Skeletal muscle tissue (tissue), 3 donors: ENCODE measurements at regions not wholly inside any gene's neighbourhood (a gene's known extent, or its start where the extent isn't known, plus 50 kb on each side); places are given as distances from the start of the nearest gene placed in this dataset.

Source experiments
- H3K27ac ChIP-seq: one replicate; pipeline ENCODE4 v1.7.0; 2013; ENCODE audit warnings: mild to moderate bottlenecking, low read depth, low read length, inconsistent platforms
- H3K27me3 ChIP-seq, 3 donors: one replicate each; pipeline ENCODE4 v1.7.0; 2013; ENCODE audit warnings: low read length in 3 of 3; ENCODE audit not compliant: control insufficient read depth in 3 of 3, insufficient read depth in 3 of 3
- H3K36me3 ChIP-seq, 3 donors: one replicate each; pipeline ENCODE4 v1.7.0; 2013; ENCODE audit warnings: low read length in 3 of 3; ENCODE audit not compliant: control insufficient read depth in 3 of 3, insufficient read depth in 3 of 3
- H3K4me1 ChIP-seq, 3 donors: one replicate each; pipeline ENCODE4 v1.7.0; 2013; ENCODE audit warnings: low read length in 3 of 3, mild to moderate bottlenecking in 3 of 3; ENCODE audit not compliant: control insufficient read depth in 3 of 3, insufficient read depth in 3 of 3
- H3K4me3 ChIP-seq, 3 donors: one replicate each; pipeline ENCODE4 v1.7.0; 2013; ENCODE audit warnings: low read length in 3 of 3
- H3K9ac ChIP-seq, 3 donors: one replicate each; pipeline ENCODE4 v1.7.0; 2013; ENCODE audit warnings: low read length in 3 of 3, mild to moderate bottlenecking in 3 of 3, moderate library complexity in 2 of 3, low read depth in 1 of 3
- H3K9me3 ChIP-seq, 3 donors: one replicate each; pipeline ENCODE4 v1.7.0; 2013; ENCODE audit warnings: low read length in 3 of 3; ENCODE audit not compliant: control insufficient read depth in 3 of 3
- donor health status: Osteomylitis.

DNA sequence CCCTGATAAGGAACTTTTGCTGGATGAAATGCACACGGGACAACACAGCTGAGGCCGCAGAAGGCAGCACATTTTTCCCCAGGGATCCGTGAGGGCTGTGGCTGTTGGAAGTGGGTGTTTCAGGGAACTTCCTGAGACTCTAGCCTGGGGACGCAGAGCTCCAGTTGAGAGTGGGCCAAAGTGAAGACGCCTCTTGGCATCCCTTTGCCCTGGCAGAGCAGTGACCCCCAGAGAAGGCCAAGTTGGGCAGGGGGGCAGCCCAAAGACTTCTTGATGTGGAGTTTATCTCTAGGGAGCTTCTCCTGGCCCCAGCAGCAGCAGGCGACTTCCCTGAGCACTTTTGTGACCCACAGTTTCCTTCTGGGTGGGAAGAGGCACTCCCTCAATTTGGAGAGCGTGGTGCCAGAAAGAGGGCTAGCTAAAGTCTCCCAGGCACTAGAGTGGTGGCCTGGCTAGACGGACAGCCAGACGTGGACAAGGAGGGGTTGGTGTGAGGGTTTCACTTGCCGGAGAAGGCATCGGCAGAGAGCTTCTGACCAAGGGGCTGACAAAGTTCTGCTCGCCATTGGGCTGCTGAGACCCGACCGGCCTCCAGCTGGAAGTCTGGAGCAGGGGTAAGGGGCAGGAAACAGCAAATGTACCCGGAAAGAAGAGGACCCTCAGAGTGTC lies 108.8 kb downstream of the ACKR3 start:
- no peak overlapping the region for H3K9ac ChIP-seq
- no peak overlapping the region for H3K27ac ChIP-seq
- H3K27me3 ChIP-seq: no peaks in the 10 kb centered on the region
- no peaks in the 10 kb centered on the region for H3K9me3 ChIP-seq
- no peak overlapping the region for H3K4me3 ChIP-seq
- H3K4me1 ChIP-seq: peaks cover 13 to 23% (median 14%) of the 10 kb centered on the region in 3 donors
- no peaks in the 10 kb centered on the region for H3K36me3 ChIP-seq

DNA sequence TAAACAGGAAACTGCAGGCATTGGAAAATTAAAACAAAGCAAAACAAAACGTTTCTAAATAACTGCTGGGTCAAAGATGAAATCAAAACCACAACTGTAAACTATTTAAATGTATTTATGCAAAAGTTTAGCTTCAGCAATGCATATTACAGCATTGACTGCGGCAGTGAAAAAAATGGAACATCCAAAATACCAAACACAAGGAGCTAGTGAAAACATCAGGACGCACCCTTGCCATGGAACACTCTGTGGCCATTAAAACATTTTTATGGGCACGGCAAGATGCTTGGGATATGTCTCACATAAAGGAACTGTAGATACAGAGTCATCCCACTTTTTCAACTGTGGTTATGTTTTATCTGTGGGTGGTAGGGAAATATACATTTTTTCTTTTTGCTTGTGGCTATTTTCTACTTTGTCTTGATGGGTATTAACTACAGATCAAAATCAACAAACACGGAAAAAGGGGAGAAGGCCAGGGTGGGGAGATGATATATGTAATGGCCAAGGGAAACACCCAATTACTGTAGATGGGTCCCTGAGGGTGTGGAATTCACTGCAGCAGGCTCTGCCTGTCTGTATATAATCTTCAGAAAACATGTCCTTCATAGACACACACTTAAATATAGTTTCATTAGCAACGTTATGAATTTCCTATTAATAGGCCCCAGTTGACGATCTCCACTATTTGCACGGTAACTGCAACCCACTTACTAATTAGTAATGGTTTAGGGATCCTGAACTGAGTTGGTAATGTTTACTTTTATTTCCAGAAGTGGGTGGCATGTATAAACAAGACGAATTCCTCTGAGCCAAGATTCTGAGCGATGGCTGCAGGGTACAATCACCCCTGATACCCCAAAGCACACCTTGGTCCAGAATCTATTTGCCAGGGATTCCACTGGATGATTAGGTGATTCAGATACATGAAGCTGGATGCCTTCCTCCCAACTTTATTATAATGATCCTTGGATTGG lies 110.5 kb downstream of the ACKR3 start:
- H3K27ac ChIP-seq: no peak overlapping the region
- H3K9ac ChIP-seq: no peak overlapping the region
- H3K4me1 ChIP-seq: peaks cover 10 to 19% (median 12%) of the 10 kb centered on the region in 3 donors
- H3K9me3 ChIP-seq: no peaks in the 10 kb centered on the region
- H3K4me3 ChIP-seq: no peak overlapping the region
- H3K27me3 ChIP-seq: no peaks in the 10 kb centered on the region
- no peaks in the 10 kb centered on the region for H3K36me3 ChIP-seq

DNA sequence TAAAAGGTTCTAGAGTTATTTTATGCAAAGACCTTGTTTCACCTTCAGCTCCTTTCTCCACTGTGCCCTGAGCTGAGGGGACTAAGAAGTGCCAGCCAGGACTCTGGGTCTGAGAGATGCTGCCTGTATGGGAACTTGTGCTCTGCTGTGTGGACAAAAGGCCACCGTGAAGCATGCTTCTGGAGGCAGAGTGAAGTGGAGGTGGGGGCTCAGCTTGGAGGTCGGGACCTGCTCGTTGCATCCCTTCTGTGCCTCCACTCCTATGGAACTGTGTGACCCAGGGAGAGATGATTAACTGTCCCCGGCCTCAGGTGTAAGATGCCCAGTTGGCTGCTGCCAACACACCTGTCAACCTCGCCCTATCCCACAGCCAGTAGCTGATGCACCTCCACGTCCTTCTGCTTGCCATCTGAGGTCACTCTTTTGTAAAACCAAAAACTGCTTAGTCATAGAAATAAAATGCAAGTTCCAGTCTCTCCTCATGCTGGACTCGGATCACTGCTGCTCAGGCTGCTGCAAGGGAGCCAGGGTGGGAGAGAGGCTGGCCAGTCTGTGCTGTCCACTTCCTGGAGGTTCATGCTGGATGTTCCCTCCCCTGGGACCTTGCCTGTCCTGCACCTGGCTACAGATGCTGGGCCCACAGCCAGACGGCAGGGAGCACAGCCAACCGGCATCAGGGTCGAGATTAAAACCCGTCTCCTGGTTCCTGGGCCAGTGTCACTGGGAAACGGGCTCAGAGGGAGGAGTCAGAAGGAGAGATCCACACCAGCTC lies 113.2 kb downstream of the ACKR3 start:
- Histone ChIP-seq H3K36me3 (no peaks in the 10 kb centered on the region), H3K9ac (no peak overlapping the region), H3K9me3 (no peaks in the 10 kb centered on the region), H3K27me3 (no peaks in the 10 kb centered on the region), H3K4me1 (peaks cover 4 to 5% (median 4%) of the 10 kb centered on the region in 3 donors), H3K4me3 (no peak overlapping the region), H3K27ac (no peak overlapping the region)

DNA sequence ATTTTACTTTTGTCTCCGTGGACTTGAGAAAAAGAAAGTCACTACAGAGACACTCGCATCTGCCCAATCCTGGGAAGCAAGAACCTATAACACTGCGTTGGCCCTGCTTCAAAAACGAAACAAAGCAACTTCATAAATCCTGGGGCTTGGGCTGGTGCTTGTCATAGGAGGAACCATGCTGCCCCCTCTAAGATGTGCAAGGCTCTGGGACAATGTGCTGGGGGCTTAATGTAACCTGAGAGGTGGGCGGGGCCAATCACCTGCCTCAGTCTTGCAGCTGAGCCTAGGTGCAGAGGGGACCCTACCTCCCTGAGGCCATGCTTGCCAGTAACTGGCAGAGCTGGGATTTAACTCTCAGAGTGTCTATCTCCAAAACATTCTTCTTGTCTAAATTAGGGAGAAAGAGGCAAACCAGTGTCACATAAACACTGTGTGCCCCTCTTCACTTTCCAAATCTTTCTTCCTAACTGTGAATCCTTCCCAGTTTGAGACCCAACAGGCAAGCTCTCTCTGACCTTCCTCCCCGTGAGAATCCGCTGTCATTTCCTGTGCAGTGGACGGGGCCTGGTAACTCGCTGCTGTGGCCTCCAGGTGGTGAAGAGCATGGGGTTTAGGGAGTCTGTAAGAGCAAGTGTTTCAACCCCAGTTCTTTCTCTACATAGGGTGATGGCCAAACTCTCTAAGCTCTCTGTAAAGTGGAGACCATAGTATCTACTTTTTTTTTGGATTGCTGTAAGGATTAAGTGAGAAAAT lies 115.1 kb downstream of the ACKR3 start:
- Histone ChIP-seq H3K4me3 (no peak overlapping the region), H3K36me3 (no peaks in the 10 kb centered on the region), H3K27ac (no peak overlapping the region), H3K9me3 (no peaks in the 10 kb centered on the region), H3K9ac (no peak overlapping the region), H3K4me1 (peaks cover 4 to 8% (median 6%) of the 10 kb centered on the region in 3 donors), H3K27me3 (no peaks in the 10 kb centered on the region)

DNA sequence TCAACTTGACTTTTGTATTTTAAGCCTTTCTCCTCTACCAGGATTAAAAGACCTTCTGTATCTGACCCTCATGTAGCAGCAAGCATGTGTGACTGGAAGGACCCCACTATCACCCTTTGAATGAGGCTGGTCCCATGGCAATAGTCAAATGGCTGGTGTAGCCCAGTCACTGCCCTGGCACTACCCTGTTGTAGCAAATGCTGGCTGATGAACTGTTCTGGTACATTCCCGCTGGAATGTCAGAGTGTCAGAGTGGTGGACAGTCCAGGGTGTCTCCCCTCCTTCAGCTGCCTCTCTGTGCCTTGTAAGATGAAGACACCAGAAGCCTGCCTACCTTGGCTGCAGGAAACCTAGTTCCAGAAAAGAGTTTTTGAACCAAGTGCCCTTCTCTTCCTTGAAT lies 115.7 kb downstream of the ACKR3 start:
- H3K36me3 ChIP-seq: no peaks in the 10 kb centered on the region
- no peaks in the 10 kb centered on the region for H3K9me3 ChIP-seq
- H3K4me3 ChIP-seq: no peak overlapping the region
- H3K9ac ChIP-seq: no peak overlapping the region
- no peaks in the 10 kb centered on the region for H3K27me3 ChIP-seq
- H3K27ac ChIP-seq: no peak overlapping the region
- peaks cover 4 to 8% (median 6%) of the 10 kb centered on the region in 3 donors for H3K4me1 ChIP-seq

DNA sequence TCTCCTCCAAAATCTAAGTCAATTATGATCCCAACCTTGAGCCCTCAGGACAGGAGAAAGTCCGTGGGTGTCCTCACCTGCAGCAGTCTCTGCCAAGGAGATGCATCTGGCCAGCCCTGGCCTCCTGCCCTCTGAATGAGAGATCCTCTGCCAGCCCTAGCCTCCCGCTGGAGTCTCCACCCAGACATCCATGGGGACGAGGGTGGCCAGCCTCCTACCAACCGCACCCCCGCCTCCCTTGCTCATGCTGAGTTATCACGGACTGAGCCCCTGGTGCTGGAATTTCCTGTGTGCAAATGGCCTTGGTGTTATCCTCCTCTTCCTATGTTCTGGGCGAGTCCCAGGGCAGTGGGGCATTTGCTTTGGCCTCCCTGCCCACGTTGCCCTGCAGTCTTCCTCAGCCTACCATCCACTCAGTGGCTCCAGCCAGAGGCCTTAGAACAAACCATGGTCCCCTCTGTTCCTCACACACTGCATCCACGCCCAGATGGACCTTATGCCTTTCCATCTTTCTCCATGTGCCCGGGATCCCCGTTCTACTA lies 116.4 kb downstream of the ACKR3 start:
- Histone ChIP-seq H3K4me1 (peaks cover 4 to 8% (median 6%) of the 10 kb centered on the region in 3 donors), H3K36me3 (no peaks in the 10 kb centered on the region), H3K9ac (no peak overlapping the region), H3K4me3 (no peak overlapping the region), H3K27me3 (no peaks in the 10 kb centered on the region), H3K27ac (no peak overlapping the region), H3K9me3 (no peaks in the 10 kb centered on the region)

DNA sequence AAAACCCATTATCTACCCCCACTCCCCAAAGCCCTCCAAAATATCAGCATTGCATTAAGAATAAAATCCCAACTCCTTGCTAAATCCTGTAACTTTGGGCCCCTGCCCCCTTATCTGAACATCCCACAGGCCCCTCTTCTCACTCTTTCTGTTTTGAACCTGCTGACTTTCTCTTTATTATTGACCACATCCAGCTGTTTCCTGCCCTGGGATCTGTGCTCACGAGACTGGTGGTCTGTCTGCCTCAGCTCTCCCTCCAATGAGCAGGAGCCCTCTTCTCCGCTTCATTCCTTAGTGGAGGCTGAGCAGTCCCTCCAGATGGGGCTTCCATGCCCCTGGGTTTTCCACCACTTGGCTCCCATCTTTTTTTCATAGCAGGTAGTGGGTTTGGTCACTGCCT lies 116.9 kb downstream of the ACKR3 start:
- no peaks in the 10 kb centered on the region for H3K9me3 ChIP-seq
- no peaks in the 10 kb centered on the region for H3K36me3 ChIP-seq
- no peak overlapping the region for H3K27ac ChIP-seq
- peaks cover 4 to 8% (median 6%) of the 10 kb centered on the region in 3 donors for H3K4me1 ChIP-seq
- no peak overlapping the region for H3K4me3 ChIP-seq
- H3K9ac ChIP-seq: no peak overlapping the region
- H3K27me3 ChIP-seq: no peaks in the 10 kb centered on the region

DNA sequence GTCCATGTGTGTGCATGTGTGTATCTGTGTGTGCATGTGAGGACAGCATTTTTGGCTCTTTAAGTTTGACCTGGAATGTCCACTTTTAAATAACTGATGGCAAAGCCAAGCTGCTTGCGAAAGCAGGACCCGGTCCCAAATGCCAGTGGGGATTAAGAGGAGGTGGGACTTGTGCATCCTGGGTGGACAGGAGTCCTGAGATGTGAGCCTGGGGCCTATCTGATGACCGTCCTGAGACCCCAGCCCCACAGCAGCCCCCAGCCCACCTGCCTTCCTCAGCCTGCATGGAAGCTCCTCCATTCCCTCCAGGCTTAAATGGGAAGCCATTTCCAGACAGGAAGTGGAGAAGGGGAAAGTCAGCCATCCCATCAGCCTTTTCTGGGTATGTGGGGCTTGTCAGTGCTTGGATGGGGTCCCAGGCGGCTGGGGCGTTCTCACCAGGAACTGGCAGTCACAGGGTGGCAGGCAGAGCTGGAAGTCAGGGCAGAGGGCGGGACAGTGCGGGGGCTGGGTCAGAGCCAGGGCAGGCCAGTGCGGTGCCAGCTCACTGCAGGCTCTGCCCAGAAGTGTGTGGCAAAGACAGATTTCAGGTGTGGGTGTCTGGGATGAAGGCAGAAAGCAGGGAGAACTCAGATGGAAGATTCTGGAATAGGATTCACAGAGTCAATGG lies 117.8 kb downstream of the ACKR3 start:
- Histone ChIP-seq H3K9ac (no peak overlapping the region), H3K4me3 (no peak overlapping the region), H3K27ac (no peak overlapping the region), H3K27me3 (no peaks in the 10 kb centered on the region), H3K36me3 (no peaks in the 10 kb centered on the region), H3K4me1 (peaks cover 4 to 8% (median 6%) of the 10 kb centered on the region in 3 donors), H3K9me3 (no peaks in the 10 kb centered on the region)

DNA sequence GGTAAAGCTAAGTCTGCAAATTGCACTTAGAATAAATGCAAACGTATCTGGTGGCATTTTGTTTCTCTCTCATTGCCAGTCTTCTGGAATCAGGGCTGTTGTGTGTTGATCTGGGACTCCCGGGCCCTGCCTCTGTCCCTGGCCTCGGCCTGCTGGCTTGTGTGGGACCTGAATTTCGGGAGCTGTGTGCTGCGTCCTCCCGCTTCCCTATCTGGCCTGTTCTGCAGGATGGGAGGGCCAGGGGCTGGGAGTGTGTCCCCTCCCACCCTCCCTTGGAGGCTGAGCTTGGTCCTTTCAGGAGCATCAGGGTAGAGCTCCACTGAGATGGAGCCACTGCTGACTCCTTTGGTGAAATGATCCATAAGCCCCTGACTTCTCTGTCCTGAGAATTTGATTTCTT lies 118.5 kb downstream of the ACKR3 start:
- Histone ChIP-seq H3K27me3 (no peaks in the 10 kb centered on the region), H3K9ac (no peak overlapping the region), H3K4me1 (peaks cover 0 to 8% (median 5%) of the 10 kb centered on the region in 3 donors), H3K9me3 (no peaks in the 10 kb centered on the region), H3K27ac (no peak overlapping the region), H3K36me3 (no peaks in the 10 kb centered on the region), H3K4me3 (no peak overlapping the region)
